Hepatocyte (in vitro differentiated cells): ENCODE measurements at regions not wholly inside any gene's neighbourhood (a gene's known extent, or its start where the extent isn't known, plus 50 kb on each side); places are given as distances from the start of the nearest gene placed in this dataset.

ENCODE experiments used
- DNase-seq: peaks from one replicate; pipeline ENCODE4 v3.0.0-alpha.2; 2016; ENCODE audit warnings: low spot score
- H2AFZ ChIP-seq: fragments of 200-600 bp; sonication (generic); 2 replicates; pipeline ENCODE4 v1.6.0; 2016; ENCODE audit warnings: antibody characterized with exemption, mild to moderate bottlenecking
- H3K27ac ChIP-seq: fragments of 200-600 bp; sonication (generic); 2 replicates; pipeline ENCODE4 v1.5.1; 2016; ENCODE audit warnings: mild to moderate bottlenecking
- H3K27me3 ChIP-seq: fragments of 200-600 bp; sonication (generic); 2 replicates; pipeline ENCODE4 v1.6.1; 2016
- H3K36me3 ChIP-seq: fragments of 200-600 bp; sonication (generic); replicated peaks from 2 replicates; pipeline ENCODE4 v1.5.1; 2016; ENCODE audit warnings: low read depth; ENCODE audit not compliant: insufficient read depth
- H3K4me1 ChIP-seq: fragments of 200-600 bp; sonication (generic); 2 replicates; pipeline ENCODE4 v1.5.1; 2016; ENCODE audit warnings: mild to moderate bottlenecking, moderate library complexity; ENCODE audit not compliant: insufficient read depth
- H3K4me2 ChIP-seq: fragments of 200-600 bp; sonication (generic); 2 replicates; pipeline ENCODE4 v1.6.0; 2016
- H3K4me3 ChIP-seq: fragments of 200-600 bp; sonication (generic); 2 replicates; pipeline ENCODE4 v1.5.1; 2016; ENCODE audit warnings: mild to moderate bottlenecking
- H3K79me2 ChIP-seq: fragments of 200-600 bp; sonication (generic); 2 replicates; pipeline ENCODE4 v1.6.0; 2017; ENCODE audit warnings: mild to moderate bottlenecking
- H3K9me2 ChIP-seq: fragments of 200-600 bp; sonication (generic); replicated peaks from 2 replicates; pipeline ENCODE4 v1.6.0; 2017; ENCODE audit warnings: mild to moderate bottlenecking; ENCODE audit not compliant: insufficient read depth
- H3K9me3 ChIP-seq: fragments of 200-600 bp; sonication (generic); 2 replicates; pipeline ENCODE4 v1.5.1; 2016; ENCODE audit warnings: low read depth, mild to moderate bottlenecking
- H4K20me1 ChIP-seq: fragments of 200-600 bp; sonication (generic); 2 replicates; pipeline ENCODE4 v1.6.0; 2016; ENCODE audit warnings: mild to moderate bottlenecking; ENCODE audit not compliant: insufficient read depth, poor library complexity, severe bottlenecking
- EZH2 ChIP-seq: fragments of 200-600 bp; sonication (generic); IDR thresholded peaks from 2 replicates; pipeline ENCODE4 v1.6.1; 2016; ENCODE audit warnings: antibody characterized with exemption, mild to moderate bottlenecking, borderline replicate concordance
- EZH2phosphoT487 ChIP-seq: fragments of 200-600 bp; sonication (generic); IDR thresholded peaks from one replicate; pipeline ENCODE4 v1.6.1; 2018; ENCODE audit warnings: antibody characterized with exemption, mild to moderate bottlenecking, low read depth, moderate library complexity; ENCODE audit not compliant: unreplicated experiment, severe bottlenecking
- WGBS: methylation state at CpG from one replicate; pipeline ENCODE4 v1.1.6; 2016; ENCODE audit warnings: low lambda C conversion rate; ENCODE audit errors: missing lambda C conversion rate; 5-methylcytosine and 5-hydroxymethylcytosine counted together
- TF ChIP-seq, protein P1 (sequence below): fragments of 200-600 bp; sonication (generic); IDR thresholded peaks from 2 replicates; pipeline ENCODE4 v1.5.1; 2016; ENCODE audit warnings: antibody characterized with exemption, mild to moderate bottlenecking; ENCODE audit not compliant: poor library complexity

DNA sequence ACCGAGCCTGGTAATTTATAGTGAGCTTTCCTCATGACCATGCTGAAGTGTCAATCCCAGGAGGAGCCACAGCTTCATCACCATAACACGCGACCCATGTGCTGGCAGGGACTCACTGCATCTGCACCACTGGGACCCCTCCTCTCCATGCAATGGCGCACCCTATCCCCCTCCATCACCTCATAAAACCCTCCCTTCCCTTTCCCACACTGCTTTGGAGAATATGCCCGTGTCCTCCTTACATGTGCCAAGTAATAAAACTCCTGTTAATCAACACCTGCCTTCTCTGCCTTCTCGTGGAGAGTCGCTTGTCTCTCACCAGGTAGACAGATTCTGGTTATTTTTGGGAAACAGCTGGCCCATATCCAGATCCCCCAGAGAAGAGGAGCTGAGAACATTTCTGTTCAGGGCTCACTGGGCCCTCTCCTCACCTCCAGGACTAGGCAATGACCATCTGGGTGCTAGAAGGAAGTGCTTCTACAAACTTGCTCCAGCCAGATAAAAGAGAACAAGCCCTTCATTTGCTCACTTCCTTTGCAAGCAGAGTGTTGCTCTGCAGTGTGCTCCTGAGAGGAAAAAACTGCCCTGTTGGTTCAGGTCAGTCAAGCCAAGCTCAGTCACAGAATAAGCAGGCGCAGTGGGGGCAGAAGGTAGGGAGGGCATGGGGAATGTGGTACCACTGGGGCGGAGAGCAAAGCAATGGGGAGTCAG is 894.3 kb downstream of the UQCRFS1 start:
- Histone ChIP-seq H3K9me2 (no peaks in the 10 kb centered on the region), H3K79me2 (no peaks in the 10 kb centered on the region), H3K4me3 (no peak overlapping the region), H3K4me1 (no peaks in the 10 kb centered on the region), H3K27ac (no peak overlapping the region), H3K4me2 (no peak overlapping the region), H4K20me1 (no peaks in the 10 kb centered on the region), H3K27me3 (no peaks in the 10 kb centered on the region), H3K9me3 (no peaks in the 10 kb centered on the region), H3K36me3 (no peaks in the 10 kb centered on the region), H2AFZ (no peak overlapping the region)
- DNase-seq, result no peak
- 77% methylated on average over 9 of the region's 9 CpGs for WGBS
- TF ChIP-seq, protein P1, sequence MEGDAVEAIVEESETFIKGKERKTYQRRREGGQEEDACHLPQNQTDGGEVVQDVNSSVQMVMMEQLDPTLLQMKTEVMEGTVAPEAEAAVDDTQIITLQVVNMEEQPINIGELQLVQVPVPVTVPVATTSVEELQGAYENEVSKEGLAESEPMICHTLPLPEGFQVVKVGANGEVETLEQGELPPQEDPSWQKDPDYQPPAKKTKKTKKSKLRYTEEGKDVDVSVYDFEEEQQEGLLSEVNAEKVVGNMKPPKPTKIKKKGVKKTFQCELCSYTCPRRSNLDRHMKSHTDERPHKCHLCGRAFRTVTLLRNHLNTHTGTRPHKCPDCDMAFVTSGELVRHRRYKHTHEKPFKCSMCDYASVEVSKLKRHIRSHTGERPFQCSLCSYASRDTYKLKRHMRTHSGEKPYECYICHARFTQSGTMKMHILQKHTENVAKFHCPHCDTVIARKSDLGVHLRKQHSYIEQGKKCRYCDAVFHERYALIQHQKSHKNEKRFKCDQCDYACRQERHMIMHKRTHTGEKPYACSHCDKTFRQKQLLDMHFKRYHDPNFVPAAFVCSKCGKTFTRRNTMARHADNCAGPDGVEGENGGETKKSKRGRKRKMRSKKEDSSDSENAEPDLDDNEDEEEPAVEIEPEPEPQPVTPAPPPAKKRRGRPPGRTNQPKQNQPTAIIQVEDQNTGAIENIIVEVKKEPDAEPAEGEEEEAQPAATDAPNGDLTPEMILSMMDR, result no peak
- TF ChIP-seq EZH2, result no peak
- no peak for TF ChIP-seq EZH2phosphoT487

GRCh38 chr19:28316464-28316863 is 896.5 kb downstream of the UQCRFS1 start:
- H3K4me1 ChIP-seq, result no peaks in the 10 kb centered on the region
- no peaks in the 10 kb centered on the region for H3K36me3 ChIP-seq
- H3K9me2 ChIP-seq, result no peaks in the 10 kb centered on the region
- no peak for DNase-seq
- H3K27me3 ChIP-seq, result no peaks in the 10 kb centered on the region
- no peaks in the 10 kb centered on the region for H4K20me1 ChIP-seq
- 83% methylated on average over 7 of the region's 7 CpGs for WGBS
- no peak overlapping the region for H2AFZ ChIP-seq
- H3K27ac ChIP-seq, result no peak overlapping the region
- no peaks in the 10 kb centered on the region for H3K79me2 ChIP-seq
- H3K9me3 ChIP-seq, result no peaks in the 10 kb centered on the region
- no peak overlapping the region for H3K4me3 ChIP-seq
- TF ChIP-seq EZH2 (no peak), EZH2phosphoT487 (no peak)
- TF ChIP-seq, protein P1, result no peak
- no peak overlapping the region for H3K4me2 ChIP-seq

DNA sequence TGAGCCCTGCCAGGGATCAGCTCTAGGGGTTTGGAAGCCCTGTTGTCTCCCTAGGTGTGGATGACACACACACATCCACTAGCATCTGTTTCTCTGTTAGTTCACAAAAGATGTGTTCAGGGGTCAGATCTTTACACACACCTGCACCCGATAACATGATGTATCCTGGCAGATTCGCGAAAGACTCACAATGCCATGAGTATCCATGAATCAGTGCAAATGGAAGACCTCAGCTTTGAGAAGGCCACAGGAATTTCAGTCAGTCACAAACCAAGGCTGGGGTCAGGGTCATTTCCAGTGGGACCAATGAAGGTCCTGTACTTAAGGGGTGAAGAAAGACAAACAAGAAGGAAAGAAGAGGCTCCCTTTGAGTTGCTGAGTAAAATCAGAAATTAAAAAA is 898.2 kb downstream of the UQCRFS1 start:
- Histone ChIP-seq H3K4me1 (no peaks in the 10 kb centered on the region), H3K4me2 (no peak overlapping the region), H3K9me2 (no peaks in the 10 kb centered on the region), H2AFZ (no peak overlapping the region), H3K79me2 (no peaks in the 10 kb centered on the region), H3K9me3 (no peaks in the 10 kb centered on the region), H3K36me3 (no peaks in the 10 kb centered on the region), H3K4me3 (no peak overlapping the region), H3K27me3 (no peaks in the 10 kb centered on the region), H3K27ac (no peak overlapping the region), H4K20me1 (no peaks in the 10 kb centered on the region)
- WGBS, result 100% methylated on average over 3 of the region's 3 CpGs
- no peak for DNase-seq
- TF ChIP-seq EZH2phosphoT487 (no peak), EZH2 (no peak)
- TF ChIP-seq, protein P1, result no peak
